A673 (cell line): ENCODE measurements at regions not wholly inside any gene's neighbourhood (a gene's known extent, or its start where the extent isn't known, plus 50 kb on each side); places are given as distances from the start of the nearest gene placed in this dataset.

Experiments
- CTCF ChIP-seq: fragments of 300-800, 200-600 bp; sonication (generic); conservative IDR thresholded peaks from 2 replicates; pipeline ENCODE4 v1.5.1; 2017; ENCODE audit warnings: low read depth, mild to moderate bottlenecking, antibody characterized with exemption, low read length, moderate library complexity, mixed read lengths
- EZH2 ChIP-seq: fragments of 200-600 bp; sonication (generic); IDR thresholded peaks from 2 replicates; pipeline ENCODE4 v1.6.1; 2017; ENCODE audit warnings: borderline replicate concordance, low read depth, mild to moderate bottlenecking, mixed read lengths, antibody characterized with exemption, low read length; ENCODE audit not compliant: poor library complexity, severe bottlenecking

GRCh38 chr21:17929510-17929909, 110.4 kb upstream of the C21orf91 start:
- TF ChIP-seq CTCF = no peak
- TF ChIP-seq EZH2 = no peak
